GM12891 (cell line): ENCODE measurements at regions not wholly inside any gene's neighbourhood (a gene's known extent, or its start where the extent isn't known, plus 50 kb on each side); places are given as distances from the start of the nearest gene placed in this dataset.

ENCODE experiments used
- POLR2A ChIP-seq: IDR thresholded peaks from 2 replicates; pipeline ENCODE4 v1.6.1; 2011; ENCODE audit warnings: low read depth, low read length, control low read depth
- POLR2AphosphoS5 ChIP-seq: IDR thresholded peaks from 2 replicates; pipeline ENCODE4 v1.6.1; 2011; ENCODE audit warnings: low read depth, low read length, control low read depth
- POU2F2 ChIP-seq: IDR thresholded peaks from 2 replicates; pipeline ENCODE4 v1.6.1; 2011; ENCODE audit warnings: low read depth, mild to moderate bottlenecking, control low read depth, low read length, moderate library complexity
- TAF1 ChIP-seq: IDR thresholded peaks from 2 replicates; pipeline ENCODE4 v1.6.1; 2011; ENCODE audit warnings: low read depth, low read length, control low read depth

GRCh38 chr18:27608742-27609141, 423.6 kb upstream of the CHST9 start:
- TF ChIP-seq POLR2A, result no peak
- no peak for TF ChIP-seq TAF1
- no peak for TF ChIP-seq POLR2AphosphoS5
- TF ChIP-seq POU2F2, result no peak
